HT1080 (cell line): ENCODE measurements at regions not wholly inside any gene's neighbourhood (a gene's known extent, or its start where the extent isn't known, plus 50 kb on each side); places are given as distances from the start of the nearest gene placed in this dataset.
A peak's percentile ranks its signal among the peaks of the same experiment; 100 is the strongest.
"Not testable (repeated sequence)": the region's sequence is repeated elsewhere in the genome, so short reads cannot be mapped to it uniquely, and the experiment has no call there.

Source experiments
- DNase-seq: peaks from one replicate; pipeline ENCODE4 v3.0.0-alpha.2; 2015; ENCODE audit warnings: low read depth

DNA sequence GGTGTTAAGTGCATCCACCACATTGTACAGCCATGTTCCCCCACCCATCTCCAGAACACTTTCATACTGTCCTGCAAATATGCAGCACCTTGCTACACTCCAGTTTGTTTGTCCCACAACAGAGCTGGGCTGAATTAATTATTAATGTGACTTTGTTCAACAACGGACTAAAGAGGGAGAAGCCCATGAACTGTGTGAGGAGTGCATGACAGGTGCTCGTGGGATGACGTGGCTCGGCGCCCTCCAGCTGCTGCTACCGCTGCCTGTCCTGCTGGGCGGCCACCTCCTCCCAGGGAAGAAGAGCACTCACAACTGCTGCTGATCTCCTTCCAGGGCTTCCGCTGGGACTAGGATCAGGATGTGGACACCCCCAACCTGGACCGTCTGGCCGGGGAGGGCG is 111.2 kb upstream of the DEFB108B start:
- not testable (repeated sequence) for DNase-seq

- not testable (repeated sequence) for DNase-seq
Observed at GRCh38 chr11:71723991-71724390, 109.0 kb upstream of the DEFB108B start.

GRCh38 chr11:71730748-71731147 is 102.3 kb upstream of the DEFB108B start:
- not testable (repeated sequence) for DNase-seq

- not testable (repeated sequence) for DNase-seq
Observed at GRCh38 chr11:71734368-71734767, 98.6 kb upstream of the DEFB108B start.

- not testable (repeated sequence) for DNase-seq
Observed at GRCh38 chr11:71738317-71738716, 94.7 kb upstream of the DEFB108B start.

- DNase-seq, result not testable (repeated sequence)
Observed at GRCh38 chr11:71743385-71743784, 89.6 kb upstream of the DEFB108B start.

DNA sequence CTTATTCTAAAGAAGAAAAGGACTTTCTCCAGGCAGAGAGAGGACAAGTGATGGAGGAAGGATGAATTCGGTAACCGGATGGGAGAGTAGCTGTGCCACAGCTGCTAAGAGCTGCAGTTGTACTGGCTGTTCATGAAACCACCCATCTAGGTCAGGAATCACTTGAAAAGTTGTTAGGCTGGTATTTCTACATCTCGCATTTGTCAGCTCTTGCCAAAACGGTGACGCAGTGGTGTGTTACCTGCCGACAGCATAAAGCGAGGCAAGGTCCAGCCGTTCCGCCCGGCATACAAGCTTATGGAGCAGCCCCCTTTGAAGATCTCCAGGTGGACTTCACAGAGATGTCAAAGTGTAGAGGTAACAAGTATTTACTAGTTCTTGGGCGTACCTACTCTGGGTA is 87.3 kb upstream of the DEFB108B start:
- not testable (repeated sequence) for DNase-seq

DNA sequence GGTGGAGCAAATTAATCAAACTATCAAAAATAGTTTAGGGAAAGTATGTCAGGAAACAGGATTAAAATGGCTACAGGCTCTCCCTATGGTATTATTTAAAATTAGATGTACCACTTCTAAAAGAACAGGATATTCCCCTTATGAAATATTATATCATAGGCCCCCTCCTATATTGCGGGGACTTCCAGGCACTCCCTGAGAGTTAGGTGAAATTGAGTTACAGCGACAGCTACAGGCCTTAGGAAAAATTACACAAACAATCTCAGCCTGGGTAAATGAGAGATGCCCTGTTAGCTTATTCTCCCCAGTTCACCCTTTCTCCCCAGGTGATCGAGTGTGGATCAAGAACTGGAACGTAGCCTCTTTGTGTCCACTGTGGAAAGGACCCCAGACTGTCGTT is 86.7 kb upstream of the DEFB108B start:
- DNase-seq, result not testable (repeated sequence)

GRCh38 chr11:71748965-71749620 is 83.9 kb upstream of the DEFB108B start:
- peak; percentile 5 for DNase-seq

- DNase-seq, result not testable (repeated sequence)
Observed at GRCh38 chr11:71750908-71751307, 82.1 kb upstream of the DEFB108B start.

DNA sequence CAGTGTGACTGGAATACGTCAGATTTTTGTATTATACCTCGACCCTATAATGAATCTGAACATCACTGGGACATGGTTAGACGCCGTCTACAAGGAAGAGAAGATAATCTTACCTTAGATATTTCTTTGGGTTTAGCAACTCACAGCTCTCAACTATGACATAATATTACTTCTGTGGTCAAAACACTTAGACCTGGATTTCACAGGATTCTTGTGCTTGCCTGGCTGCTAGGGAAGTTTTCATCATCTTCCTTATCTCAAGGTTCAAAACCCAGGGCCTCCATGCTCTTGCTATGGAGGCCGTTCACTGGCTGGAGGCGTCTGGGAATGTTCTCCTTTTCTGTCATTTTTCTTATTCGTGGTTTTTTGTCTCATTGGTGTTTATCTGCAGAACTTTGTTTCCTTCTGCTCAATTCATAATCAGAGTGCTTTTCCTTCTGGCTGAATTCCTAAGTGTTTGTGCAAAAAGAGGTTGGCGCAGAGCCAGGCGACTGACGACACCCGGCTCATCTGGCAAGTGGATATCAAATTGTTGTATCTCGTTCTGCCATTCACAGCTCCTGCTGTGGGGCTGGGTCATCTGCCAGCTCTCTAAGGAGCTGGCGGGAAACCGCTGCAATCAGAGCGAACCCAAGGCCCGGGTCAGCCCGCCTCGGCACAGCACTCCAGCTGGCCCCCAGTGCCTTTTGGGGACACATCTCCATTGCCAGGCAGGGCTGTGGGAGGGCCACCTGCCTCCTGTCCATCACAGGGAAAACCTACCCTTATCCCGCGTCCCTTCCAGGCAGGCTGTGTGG is 68.1 kb upstream of the DEFB108B start:
- DNase-seq, result not testable (repeated sequence)

- DNase-seq, result not testable (repeated sequence)
Observed at GRCh38 chr11:71767016-71767415, 66.0 kb upstream of the DEFB108B start.

DNA sequence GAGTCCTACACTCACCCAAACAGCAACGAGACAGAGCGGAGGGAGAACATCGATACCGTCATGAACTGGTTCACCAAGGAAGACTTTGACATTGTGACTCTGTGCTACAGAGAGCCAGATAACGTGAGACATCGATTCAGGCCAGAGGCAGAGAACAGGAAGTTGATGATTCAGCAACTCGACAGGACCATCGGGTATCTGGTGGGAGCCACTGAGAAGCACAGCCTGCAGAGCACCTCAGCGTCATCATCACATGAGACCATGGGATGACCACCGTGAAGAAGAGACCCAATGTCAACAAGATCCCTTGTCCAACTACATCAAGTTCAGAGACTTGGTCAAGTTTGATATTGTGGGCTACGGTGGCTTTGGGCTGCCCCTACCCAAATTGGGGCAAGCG is 60.8 kb upstream of the DEFB108B start:
- peak; percentile 37 for DNase-seq

DNA sequence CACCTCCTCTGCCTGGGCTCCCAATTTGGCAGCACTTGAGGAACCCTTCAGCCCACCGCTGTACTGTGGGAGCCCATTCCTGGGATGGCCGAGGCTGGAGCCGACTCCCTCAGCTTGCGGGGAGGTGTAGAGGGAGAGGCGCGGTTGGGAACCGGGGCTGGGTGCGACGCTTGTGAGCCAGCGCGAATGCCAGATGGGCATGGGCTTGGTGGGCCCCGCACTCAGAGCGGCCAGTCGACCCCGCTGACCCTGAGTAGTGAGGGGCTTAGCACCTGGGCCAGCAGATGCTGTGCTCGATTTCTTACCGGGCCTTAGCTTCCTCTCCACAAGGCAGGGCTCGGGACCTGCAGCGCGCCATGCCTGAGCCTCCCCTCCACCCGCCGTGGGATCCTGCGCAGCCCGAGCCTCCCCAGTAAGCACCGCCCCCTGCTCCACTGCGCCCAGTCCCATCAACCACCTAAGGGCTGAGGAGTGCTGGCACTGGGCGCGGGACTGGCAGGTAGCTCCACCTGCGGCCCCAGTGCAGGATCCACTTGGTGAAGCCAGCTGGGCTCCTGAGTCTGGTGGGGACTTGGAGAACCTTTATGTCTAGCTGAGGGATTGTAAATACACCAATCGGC is 58.3 kb upstream of the DEFB108B start:
- DNase-seq, result no peak

DNA sequence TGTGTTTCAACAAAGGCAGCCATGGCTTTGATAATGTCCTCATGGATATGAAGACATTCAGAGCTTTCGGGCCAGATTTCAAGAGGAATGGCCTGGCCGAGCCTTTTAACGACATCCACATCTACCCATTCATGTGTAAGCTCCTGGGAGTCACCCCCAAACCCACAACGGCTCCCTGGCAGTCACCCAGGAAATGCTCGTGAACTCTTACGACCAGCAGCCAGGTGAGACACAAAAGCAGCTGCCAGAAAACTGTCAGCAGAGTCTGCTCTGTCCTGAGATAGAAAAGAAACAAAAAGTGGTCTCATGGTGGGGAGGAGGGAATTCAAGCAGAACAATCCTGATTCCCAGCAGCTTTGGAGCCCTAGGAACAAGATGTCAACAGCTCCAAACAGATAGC is 52.9 kb upstream of the DEFB108B start:
- DNase-seq, result not testable (repeated sequence)

DNA sequence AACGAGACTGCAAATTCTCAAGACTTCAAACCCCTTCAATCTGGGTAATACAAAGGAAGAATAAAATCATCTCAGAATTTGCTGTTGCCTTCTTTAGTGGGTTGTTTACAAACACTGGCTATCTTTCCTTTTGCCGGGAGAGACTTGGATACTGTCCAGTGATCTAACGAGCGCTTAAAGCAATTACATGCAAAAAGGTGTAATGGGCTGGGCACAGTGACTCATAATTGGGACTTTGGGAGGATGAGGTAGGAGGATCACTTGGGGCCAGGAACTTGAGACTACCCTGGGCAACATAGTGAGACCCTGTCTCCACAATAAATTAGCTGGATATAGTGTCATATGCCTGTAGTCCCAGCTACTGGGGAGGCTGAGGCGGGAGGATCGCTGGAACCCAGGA is 52.2 kb upstream of the DEFB108B start:
- DNase-seq, result not testable (repeated sequence)

- DNase-seq, result not testable (repeated sequence)
Observed at GRCh38 chr11:71781491-71781890, 51.5 kb upstream of the DEFB108B start.

GRCh38 chr11:71782229-71782861 is 50.7 kb upstream of the DEFB108B start:
- DNase-seq, result not testable (repeated sequence)

- DNase-seq, result peak; percentile 41
Observed at GRCh38 chr11:71783191-71783590, 49.8 kb upstream of the DEFB108B start.
